ENCODE measurements at regions not wholly inside any gene's neighbourhood (a gene's known extent, or its start where the extent isn't known, plus 50 kb on each side); places are given as distances from the start of the nearest gene placed in this dataset.

- H3K4me1 ChIP-seq (ENCODE audit: control insufficient read depth, insufficient read depth, low read length, unreplicated experiment), result peaks cover 3% of the 10 kb centered on the region
- H2AFZ ChIP-seq (ENCODE audit: low read length, unreplicated experiment), result peak overlapping the region; percentile 98
- no peak overlapping the region for H3K27ac ChIP-seq (ENCODE audit: low read depth, low read length)
- H3K27me3 ChIP-seq (ENCODE audit: insufficient read depth, low read length), result no peaks in the 10 kb centered on the region
- peak overlapping the region; percentile 79 for H3K4me3 ChIP-seq (ENCODE audit: low read depth, low read length)
- no peaks in the 10 kb centered on the region for H3K36me3 ChIP-seq (ENCODE audit: insufficient read depth, low read length)
- no peaks in the 10 kb centered on the region for H3K79me2 ChIP-seq (ENCODE audit: control insufficient read depth, insufficient read depth, low read length, unreplicated experiment)
Observed at GRCh38 chr10:77710759-77711682, 73.4 kb upstream of the KCNMA1 start.

- no peak overlapping the region for H3K4me3 ChIP-seq (ENCODE audit: low read depth, low read length)
- H3K36me3 ChIP-seq (ENCODE audit: insufficient read depth, low read length), result no peaks in the 10 kb centered on the region
- H2AFZ ChIP-seq (ENCODE audit: low read length, unreplicated experiment), result no peak overlapping the region
- no peaks in the 10 kb centered on the region for H3K79me2 ChIP-seq (ENCODE audit: control insufficient read depth, insufficient read depth, low read length, unreplicated experiment)
- H3K27me3 ChIP-seq (ENCODE audit: insufficient read depth, low read length), result no peaks in the 10 kb centered on the region
- no peak overlapping the region for H3K27ac ChIP-seq (ENCODE audit: low read depth, low read length)
- H3K4me1 ChIP-seq (ENCODE audit: control insufficient read depth, insufficient read depth, low read length, unreplicated experiment), result peaks cover 3% of the 10 kb centered on the region
Observed at GRCh38 chr10:77710081-77710551, 72.5 kb upstream of the KCNMA1 start.

- Histone ChIP-seq H3K27ac (ENCODE audit: low read depth, low read length) (no peak overlapping the region), H3K79me2 (ENCODE audit: control insufficient read depth, insufficient read depth, low read length, unreplicated experiment) (no peaks in the 10 kb centered on the region), H3K4me1 (ENCODE audit: control insufficient read depth, insufficient read depth, low read length, unreplicated experiment) (peaks cover 6% of the 10 kb centered on the region), H2AFZ (ENCODE audit: low read length, unreplicated experiment) (no peak overlapping the region), H3K36me3 (ENCODE audit: insufficient read depth, low read length) (no peaks in the 10 kb centered on the region), H3K27me3 (ENCODE audit: insufficient read depth, low read length) (no peaks in the 10 kb centered on the region), H3K4me3 (ENCODE audit: low read depth, low read length) (no peak overlapping the region)
Observed at GRCh38 chr10:77707570-77707969, 70.0 kb upstream of the KCNMA1 start.

GRCh38 chr10:77702166-77702565 lies 64.6 kb upstream of the KCNMA1 start:
- H3K36me3 ChIP-seq (ENCODE audit: insufficient read depth, low read length), result no peaks in the 10 kb centered on the region
- H3K27me3 ChIP-seq (ENCODE audit: insufficient read depth, low read length), result no peaks in the 10 kb centered on the region
- peaks cover 27% of the 10 kb centered on the region for H3K4me1 ChIP-seq (ENCODE audit: control insufficient read depth, insufficient read depth, low read length, unreplicated experiment)
- H3K4me3 ChIP-seq (ENCODE audit: low read depth, low read length), result no peak overlapping the region
- no peaks in the 10 kb centered on the region for H3K79me2 ChIP-seq (ENCODE audit: control insufficient read depth, insufficient read depth, low read length, unreplicated experiment)
- H3K27ac ChIP-seq (ENCODE audit: low read depth, low read length), result peak overlapping the region; percentile 17; the same call in 1 of the 2 replicates
- peak overlapping the region; percentile 36 for H2AFZ ChIP-seq (ENCODE audit: low read length, unreplicated experiment)

GRCh38 chr10:77700086-77700485 lies 62.5 kb upstream of the KCNMA1 start:
- H2AFZ ChIP-seq (ENCODE audit: low read length, unreplicated experiment), result no peak overlapping the region
- H3K4me3 ChIP-seq (ENCODE audit: low read depth, low read length), result no peak overlapping the region
- H3K36me3 ChIP-seq (ENCODE audit: insufficient read depth, low read length), result no peaks in the 10 kb centered on the region
- no peak overlapping the region for H3K27ac ChIP-seq (ENCODE audit: low read depth, low read length)
- peaks cover 27% of the 10 kb centered on the region for H3K4me1 ChIP-seq (ENCODE audit: control insufficient read depth, insufficient read depth, low read length, unreplicated experiment)
- H3K27me3 ChIP-seq (ENCODE audit: insufficient read depth, low read length), result no peaks in the 10 kb centered on the region
- no peaks in the 10 kb centered on the region for H3K79me2 ChIP-seq (ENCODE audit: control insufficient read depth, insufficient read depth, low read length, unreplicated experiment)

GRCh38 chr10:77699080-77699645 lies 61.6 kb upstream of the KCNMA1 start:
- H3K27ac ChIP-seq (ENCODE audit: low read depth, low read length), result no peak overlapping the region
- no peaks in the 10 kb centered on the region for H3K36me3 ChIP-seq (ENCODE audit: insufficient read depth, low read length)
- H2AFZ ChIP-seq (ENCODE audit: low read length, unreplicated experiment), result no peak overlapping the region
- no peaks in the 10 kb centered on the region for H3K27me3 ChIP-seq (ENCODE audit: insufficient read depth, low read length)
- H3K4me1 ChIP-seq (ENCODE audit: control insufficient read depth, insufficient read depth, low read length, unreplicated experiment), result peaks cover 27% of the 10 kb centered on the region
- H3K4me3 ChIP-seq (ENCODE audit: low read depth, low read length), result no peak overlapping the region
- no peaks in the 10 kb centered on the region for H3K79me2 ChIP-seq (ENCODE audit: control insufficient read depth, insufficient read depth, low read length, unreplicated experiment)

GRCh38 chr10:77698267-77698931 lies 60.8 kb upstream of the KCNMA1 start:
- no peak overlapping the region for H2AFZ ChIP-seq (ENCODE audit: low read length, unreplicated experiment)
- H3K4me1 ChIP-seq (ENCODE audit: control insufficient read depth, insufficient read depth, low read length, unreplicated experiment), result peaks cover 27% of the 10 kb centered on the region
- no peaks in the 10 kb centered on the region for H3K27me3 ChIP-seq (ENCODE audit: insufficient read depth, low read length)
- no peaks in the 10 kb centered on the region for H3K36me3 ChIP-seq (ENCODE audit: insufficient read depth, low read length)
- no peaks in the 10 kb centered on the region for H3K79me2 ChIP-seq (ENCODE audit: control insufficient read depth, insufficient read depth, low read length, unreplicated experiment)
- H3K27ac ChIP-seq (ENCODE audit: low read depth, low read length), result no peak overlapping the region
- H3K4me3 ChIP-seq (ENCODE audit: low read depth, low read length), result no peak overlapping the region

- Histone ChIP-seq H3K4me1 (ENCODE audit: control insufficient read depth, insufficient read depth, low read length, unreplicated experiment) (peaks cover 16% of the 10 kb centered on the region), H2AFZ (ENCODE audit: low read length, unreplicated experiment) (no peak overlapping the region), H3K4me3 (ENCODE audit: low read depth, low read length) (no peak overlapping the region), H3K27ac (ENCODE audit: low read depth, low read length) (no peak overlapping the region), H3K27me3 (ENCODE audit: insufficient read depth, low read length) (no peaks in the 10 kb centered on the region), H3K79me2 (ENCODE audit: control insufficient read depth, insufficient read depth, low read length, unreplicated experiment) (no peaks in the 10 kb centered on the region), H3K36me3 (ENCODE audit: insufficient read depth, low read length) (no peaks in the 10 kb centered on the region)
Observed at GRCh38 chr10:77696584-77696983, 59.0 kb upstream of the KCNMA1 start.

- H3K79me2 ChIP-seq (ENCODE audit: control insufficient read depth, insufficient read depth, low read length, unreplicated experiment), result no peaks in the 10 kb centered on the region
- peaks cover 12% of the 10 kb centered on the region for H3K4me1 ChIP-seq (ENCODE audit: control insufficient read depth, insufficient read depth, low read length, unreplicated experiment)
- no peaks in the 10 kb centered on the region for H3K27me3 ChIP-seq (ENCODE audit: insufficient read depth, low read length)
- H3K36me3 ChIP-seq (ENCODE audit: insufficient read depth, low read length), result no peaks in the 10 kb centered on the region
- no peak overlapping the region for H3K27ac ChIP-seq (ENCODE audit: low read depth, low read length)
- no peak overlapping the region for H2AFZ ChIP-seq (ENCODE audit: low read length, unreplicated experiment)
- H3K4me3 ChIP-seq (ENCODE audit: low read depth, low read length), result no peak overlapping the region
Observed at GRCh38 chr10:77695186-77695585, 57.6 kb upstream of the KCNMA1 start.

- Histone ChIP-seq H3K4me3 (ENCODE audit: low read depth, low read length) (no peak overlapping the region), H3K4me1 (ENCODE audit: control insufficient read depth, insufficient read depth, low read length, unreplicated experiment) (no peaks in the 10 kb centered on the region), H3K27me3 (ENCODE audit: insufficient read depth, low read length) (peaks cover 10% of the 10 kb centered on the region), H3K36me3 (ENCODE audit: insufficient read depth, low read length) (no peaks in the 10 kb centered on the region), H2AFZ (ENCODE audit: low read length, unreplicated experiment) (no peak overlapping the region), H3K79me2 (ENCODE audit: control insufficient read depth, insufficient read depth, low read length, unreplicated experiment) (no peaks in the 10 kb centered on the region), H3K27ac (ENCODE audit: low read depth, low read length) (no peak overlapping the region)
Observed at GRCh38 chr10:77692782-77693181, 55.2 kb upstream of the KCNMA1 start.
